ENCODE measurements at regions not wholly inside any gene's neighbourhood (a gene's known extent, or its start where the extent isn't known, plus 50 kb on each side); places are given as distances from the start of the nearest gene placed in this dataset.
A peak's percentile ranks its signal among the peaks of the same experiment; 100 is the strongest.
"Not testable (repeated sequence)": the region's sequence is repeated elsewhere in the genome, so short reads cannot be mapped to it uniquely, and the experiment has no call there.

DNA sequence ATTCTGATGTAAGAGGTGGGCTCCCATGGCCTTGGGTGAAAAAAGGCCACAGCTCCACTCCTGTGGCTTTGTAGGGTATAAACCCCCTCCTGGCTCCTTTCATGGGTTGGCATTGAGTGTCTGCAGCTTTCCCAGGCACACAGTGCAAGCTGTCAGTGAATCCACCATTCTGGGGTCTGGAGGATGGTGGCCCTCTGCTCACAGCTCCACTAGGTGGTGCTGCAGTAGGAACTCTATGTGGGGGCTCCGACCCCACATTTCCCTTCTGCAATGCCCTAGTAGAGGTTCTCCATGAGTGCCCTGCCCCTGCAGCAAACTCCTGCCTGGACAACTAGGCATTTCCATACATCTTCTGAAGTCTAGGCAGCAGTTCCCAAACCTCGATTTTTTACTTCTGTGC lies 92.7 kb downstream of the UNC93B1 start:
- Mint-ChIP-seq H3K9me3 (ENCODE audit: unreplicated experiment) (peaks cover 39% of the 10 kb centered on the region), H3K27ac (ENCODE audit: unreplicated experiment) (peak overlapping the region; percentile 8)
- TF ChIP-seq CTCF (IDR thresholded peaks at IDR 0.05; ENCODE audit: insufficient read depth in 1 of 2, low read depth in 1 of 2, low read length in 1 of 2, severe bottlenecking in 1 of 2, unreplicated experiment in 1 of 2): peak in 1 of 2 experiments; percentile 23
- BruUV-seq (replicated peaks); H3K4me1 ChIP-seq; H3K36me3 Mint-ChIP-seq (ENCODE audit: insufficient read depth, unreplicated experiment); intact Hi-C loops (cut with micrococcal nuclease; ENCODE audit: unreplicated experiment); H3K4me3 Mint-ChIP-seq (ENCODE audit: unreplicated experiment); H3K27me3 Mint-ChIP-seq (ENCODE audit: insufficient read depth, unreplicated experiment); POLR2A ChIA-PET; H3K4me1 Mint-ChIP-seq (ENCODE audit: low read depth, unreplicated experiment); H3K4me3 ChIP-seq (ENCODE audit: low read depth, low read length); H3K9me3 ChIP-seq; H3K27me3 ChIP-seq (replicated peaks; ENCODE audit: control insufficient read depth, insufficient read depth, low read length); DNase-seq; CTCF ChIA-PET; H3K36me3 ChIP-seq (ENCODE audit: control insufficient read depth, insufficient read depth, low read length): not testable (repeated sequence)

- H3K4me3 Mint-ChIP-seq (ENCODE audit: unreplicated experiment); DNase-seq; BruUV-seq (replicated peaks); POLR2A ChIA-PET; intact Hi-C loops (cut with micrococcal nuclease; ENCODE audit: unreplicated experiment); H3K4me1 ChIP-seq; H3K4me3 ChIP-seq (ENCODE audit: low read depth, low read length); H3K27me3 Mint-ChIP-seq (ENCODE audit: insufficient read depth, unreplicated experiment); H3K27me3 ChIP-seq (replicated peaks; ENCODE audit: control insufficient read depth, insufficient read depth, low read length); H3K36me3 ChIP-seq (ENCODE audit: control insufficient read depth, insufficient read depth, low read length); H3K9me3 ChIP-seq; CTCF ChIA-PET; H3K36me3 Mint-ChIP-seq (ENCODE audit: insufficient read depth, unreplicated experiment); H3K4me1 Mint-ChIP-seq (ENCODE audit: low read depth, unreplicated experiment): not testable (repeated sequence)
- H3K27ac Mint-ChIP-seq (ENCODE audit: unreplicated experiment): peak overlapping the region; percentile 8
- H3K9me3 Mint-ChIP-seq (ENCODE audit: unreplicated experiment): peaks cover 39% of the 10 kb centered on the region
Measured at GRCh38 chr11:67910803-67911202, 93.1 kb downstream of the UNC93B1 start.

- H3K4me1 Mint-ChIP-seq (ENCODE audit: low read depth, unreplicated experiment); BruUV-seq (replicated peaks); H3K4me3 Mint-ChIP-seq (ENCODE audit: unreplicated experiment); H3K9me3 ChIP-seq; H3K36me3 Mint-ChIP-seq (ENCODE audit: insufficient read depth, unreplicated experiment); H3K36me3 ChIP-seq (ENCODE audit: control insufficient read depth, insufficient read depth, low read length); H3K27ac Mint-ChIP-seq (ENCODE audit: unreplicated experiment); CTCF ChIA-PET; POLR2A ChIA-PET; DNase-seq; H3K4me3 ChIP-seq (ENCODE audit: low read depth, low read length); H3K27me3 ChIP-seq (replicated peaks; ENCODE audit: control insufficient read depth, insufficient read depth, low read length); H3K27me3 Mint-ChIP-seq (ENCODE audit: insufficient read depth, unreplicated experiment); H3K4me1 ChIP-seq; intact Hi-C loops (cut with micrococcal nuclease; ENCODE audit: unreplicated experiment): not testable (repeated sequence)
- H3K9me3 Mint-ChIP-seq (ENCODE audit: unreplicated experiment): peaks cover 16% of the 10 kb centered on the region
Measured at GRCh38 chr11:67906969-67907368, 96.9 kb downstream of the UNC93B1 start.

- BruUV-seq (replicated peaks); CTCF ChIA-PET; intact Hi-C loops (cut with micrococcal nuclease; ENCODE audit: unreplicated experiment): not testable (repeated sequence)
Measured at GRCh38 chr11:67899462-67899861, 104.4 kb downstream of the UNC93B1 start.

DNA sequence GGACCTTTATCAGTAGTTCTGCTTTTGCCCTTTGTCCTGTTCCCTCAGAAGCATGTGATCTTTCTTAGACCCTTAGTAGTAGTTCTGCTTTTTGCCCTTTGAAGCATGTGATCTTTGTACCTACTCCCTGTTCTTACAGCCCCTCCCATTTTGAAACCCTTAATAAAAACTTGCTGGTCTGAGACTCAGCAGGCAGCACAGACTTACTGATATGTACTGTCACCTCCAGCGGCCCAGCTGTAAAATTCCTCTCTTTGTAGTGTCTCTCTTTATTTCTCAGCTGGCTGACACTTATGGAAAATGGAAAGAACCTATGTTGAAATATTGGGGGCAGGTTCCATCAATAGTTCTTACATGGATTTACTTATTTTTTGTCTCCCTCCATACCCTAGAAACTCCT lies 110.4 kb downstream of the UNC93B1 start:
- H3K4me1 Mint-ChIP-seq (ENCODE audit: low read depth, unreplicated experiment); intact Hi-C loops (cut with micrococcal nuclease; ENCODE audit: unreplicated experiment); H3K36me3 ChIP-seq (ENCODE audit: control insufficient read depth, insufficient read depth, low read length); H3K4me3 ChIP-seq (ENCODE audit: low read depth, low read length); H3K27me3 ChIP-seq (replicated peaks; ENCODE audit: control insufficient read depth, insufficient read depth, low read length); BruUV-seq (replicated peaks); POLR2A ChIA-PET; H3K4me3 Mint-ChIP-seq (ENCODE audit: unreplicated experiment); H3K36me3 Mint-ChIP-seq (ENCODE audit: insufficient read depth, unreplicated experiment); H3K4me1 ChIP-seq; H3K27me3 Mint-ChIP-seq (ENCODE audit: insufficient read depth, unreplicated experiment): not testable (repeated sequence)
- Mint-ChIP-seq H3K9me3 (ENCODE audit: unreplicated experiment) (peaks cover 31% of the 10 kb centered on the region), H3K27ac (ENCODE audit: unreplicated experiment) (peak overlapping the region; percentile 23)
- CTCF ChIA-PET: interaction anchor here (1.0 kb wide), 1 partner anchor 62 kb away, joined by 3 read pairs; no protein-coding TSS in a partner anchor
- peak; percentile 43 to 58 for DNase-seq
- H3K9me3 ChIP-seq: peaks cover 17% of the 10 kb centered on the region; the same call in 1 of the 2 replicates

More at GRCh38 chr11:67899462-67899861, 104.4 kb downstream of the UNC93B1 start:
- H3K9me3 ChIP-seq; H3K9me3 Mint-ChIP-seq (ENCODE audit: unreplicated experiment); H3K4me1 ChIP-seq; POLR2A ChIA-PET; DNase-seq; H3K27me3 Mint-ChIP-seq (ENCODE audit: insufficient read depth, unreplicated experiment); H3K27me3 ChIP-seq (replicated peaks; ENCODE audit: control insufficient read depth, insufficient read depth, low read length); H3K4me1 Mint-ChIP-seq (ENCODE audit: low read depth, unreplicated experiment); H3K27ac Mint-ChIP-seq (ENCODE audit: unreplicated experiment); H3K4me3 ChIP-seq (ENCODE audit: low read depth, low read length); H3K36me3 ChIP-seq (ENCODE audit: control insufficient read depth, insufficient read depth, low read length); H3K4me3 Mint-ChIP-seq (ENCODE audit: unreplicated experiment); H3K36me3 Mint-ChIP-seq (ENCODE audit: insufficient read depth, unreplicated experiment): not testable (repeated sequence)

DNA sequence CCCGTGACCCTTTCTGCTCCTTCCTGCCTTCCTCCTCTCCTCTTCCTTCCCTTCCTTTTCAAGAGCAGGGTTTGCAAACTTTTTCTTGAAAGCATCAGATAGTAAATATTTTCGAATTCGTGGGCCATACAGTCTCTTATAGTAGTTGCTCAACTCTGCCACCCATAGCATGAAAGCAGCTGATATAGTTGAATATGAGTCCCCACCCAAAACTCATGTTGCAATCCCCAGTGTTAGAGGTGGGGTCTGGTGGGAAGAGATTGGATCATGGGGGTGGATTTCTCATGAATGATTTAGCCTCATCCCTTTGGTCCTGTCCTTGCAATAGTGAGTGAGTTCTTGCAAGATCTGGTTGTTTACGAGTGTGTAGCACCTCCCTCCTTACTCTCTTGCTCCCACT lies 114.3 kb downstream of the UNC93B1 start:
- not testable (repeated sequence) for BruUV-seq (replicated peaks); H3K27me3 ChIP-seq (replicated peaks; ENCODE audit: control insufficient read depth, insufficient read depth, low read length)
- peaks cover 11% of the 10 kb centered on the region; the same call in 1 of the 2 replicates for H3K9me3 ChIP-seq

More for the DNA sequence above, 114.3 kb downstream of the UNC93B1 start:
- H3K36me3 Mint-ChIP-seq (ENCODE audit: insufficient read depth, unreplicated experiment); H3K4me3 Mint-ChIP-seq (ENCODE audit: unreplicated experiment); POLR2A ChIA-PET; H3K36me3 ChIP-seq (ENCODE audit: control insufficient read depth, insufficient read depth, low read length); CTCF ChIA-PET; H3K27ac Mint-ChIP-seq (ENCODE audit: unreplicated experiment); intact Hi-C loops (cut with micrococcal nuclease; ENCODE audit: unreplicated experiment); H3K27me3 Mint-ChIP-seq (ENCODE audit: insufficient read depth, unreplicated experiment); H3K4me1 ChIP-seq; H3K4me3 ChIP-seq (ENCODE audit: low read depth, low read length); DNase-seq: not testable (repeated sequence)
- H3K4me1 Mint-ChIP-seq (ENCODE audit: low read depth, unreplicated experiment): peaks cover 37% of the 10 kb centered on the region
- peaks cover 31% of the 10 kb centered on the region for H3K9me3 Mint-ChIP-seq (ENCODE audit: unreplicated experiment)

Data from Caco-2 (cell line).